ENCODE measurements at regions not wholly inside any gene's neighbourhood (a gene's known extent, or its start where the extent isn't known, plus 50 kb on each side); places are given as distances from the start of the nearest gene placed in this dataset.

- H3K9me3 Mint-ChIP-seq (ENCODE audit: unreplicated experiment): no peaks in the 10 kb centered on the region
- no peak for DNase-seq (ENCODE audit: low spot score)
- H3K4me1 Mint-ChIP-seq (ENCODE audit: unreplicated experiment): peaks cover 2% of the 10 kb centered on the region
- no peaks in the 10 kb centered on the region for H3K36me3 Mint-ChIP-seq (ENCODE audit: low read depth, unreplicated experiment)
- no peak overlapping the region for H3K4me3 Mint-ChIP-seq (ENCODE audit: unreplicated experiment)
- H3K27me3 Mint-ChIP-seq (ENCODE audit: unreplicated experiment): no peaks in the 10 kb centered on the region
- no peak overlapping the region for H3K27ac Mint-ChIP-seq (ENCODE audit: unreplicated experiment)
- TF ChIP-seq, protein P1, sequence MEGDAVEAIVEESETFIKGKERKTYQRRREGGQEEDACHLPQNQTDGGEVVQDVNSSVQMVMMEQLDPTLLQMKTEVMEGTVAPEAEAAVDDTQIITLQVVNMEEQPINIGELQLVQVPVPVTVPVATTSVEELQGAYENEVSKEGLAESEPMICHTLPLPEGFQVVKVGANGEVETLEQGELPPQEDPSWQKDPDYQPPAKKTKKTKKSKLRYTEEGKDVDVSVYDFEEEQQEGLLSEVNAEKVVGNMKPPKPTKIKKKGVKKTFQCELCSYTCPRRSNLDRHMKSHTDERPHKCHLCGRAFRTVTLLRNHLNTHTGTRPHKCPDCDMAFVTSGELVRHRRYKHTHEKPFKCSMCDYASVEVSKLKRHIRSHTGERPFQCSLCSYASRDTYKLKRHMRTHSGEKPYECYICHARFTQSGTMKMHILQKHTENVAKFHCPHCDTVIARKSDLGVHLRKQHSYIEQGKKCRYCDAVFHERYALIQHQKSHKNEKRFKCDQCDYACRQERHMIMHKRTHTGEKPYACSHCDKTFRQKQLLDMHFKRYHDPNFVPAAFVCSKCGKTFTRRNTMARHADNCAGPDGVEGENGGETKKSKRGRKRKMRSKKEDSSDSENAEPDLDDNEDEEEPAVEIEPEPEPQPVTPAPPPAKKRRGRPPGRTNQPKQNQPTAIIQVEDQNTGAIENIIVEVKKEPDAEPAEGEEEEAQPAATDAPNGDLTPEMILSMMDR (IDR thresholded peaks at IDR 0.05; ENCODE audit: unreplicated experiment): no peak
These were observed 117.3 kb downstream of the RHOU start for GRCh38 chr1:228852511-228853088.

DNA sequence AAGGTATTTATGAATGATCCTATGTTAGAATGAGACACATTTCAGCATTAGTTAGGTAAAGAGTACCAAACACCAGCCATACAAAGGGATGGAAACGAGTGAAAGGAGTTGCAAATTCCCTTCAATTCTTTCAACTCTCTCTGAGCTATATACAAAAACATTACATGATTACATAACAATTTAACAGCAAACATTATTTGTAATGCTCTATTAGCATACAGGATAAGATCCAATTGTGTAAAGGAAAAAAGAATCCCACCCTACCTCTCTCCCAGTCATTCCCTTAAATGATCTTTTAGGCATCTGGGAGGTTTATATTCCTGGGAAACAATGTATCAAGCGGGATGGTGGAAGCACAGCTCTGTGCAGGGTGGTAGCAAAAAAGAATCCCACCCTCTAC lies 117.9 kb downstream of the RHOU start:
- Mint-ChIP-seq H3K4me1 (ENCODE audit: unreplicated experiment) (peaks cover 2% of the 10 kb centered on the region), H3K36me3 (ENCODE audit: low read depth, unreplicated experiment) (no peaks in the 10 kb centered on the region), H3K9me3 (ENCODE audit: unreplicated experiment) (no peaks in the 10 kb centered on the region), H3K27ac (ENCODE audit: unreplicated experiment) (no peak overlapping the region), H3K27me3 (ENCODE audit: unreplicated experiment) (no peaks in the 10 kb centered on the region), H3K4me3 (ENCODE audit: unreplicated experiment) (no peak overlapping the region)
- TF ChIP-seq, protein P1 (IDR thresholded peaks at IDR 0.05; ENCODE audit: unreplicated experiment): no peak
- no peak for DNase-seq (ENCODE audit: low spot score)

- H3K27me3 Mint-ChIP-seq (ENCODE audit: unreplicated experiment): no peaks in the 10 kb centered on the region
- DNase-seq (ENCODE audit: low spot score): no peak
- no peak overlapping the region for H3K4me3 Mint-ChIP-seq (ENCODE audit: unreplicated experiment)
- peaks cover 2% of the 10 kb centered on the region for H3K4me1 Mint-ChIP-seq (ENCODE audit: unreplicated experiment)
- TF ChIP-seq, protein P1 (IDR thresholded peaks at IDR 0.05; ENCODE audit: unreplicated experiment): no peak
- H3K36me3 Mint-ChIP-seq (ENCODE audit: low read depth, unreplicated experiment): no peaks in the 10 kb centered on the region
- H3K9me3 Mint-ChIP-seq (ENCODE audit: unreplicated experiment): no peaks in the 10 kb centered on the region
- H3K27ac Mint-ChIP-seq (ENCODE audit: unreplicated experiment): no peak overlapping the region
These were observed 118.4 kb downstream of the RHOU start for GRCh38 chr1:228853637-228854036.

GRCh38 chr1:228854907-228855306 lies 119.6 kb downstream of the RHOU start:
- H3K27me3 Mint-ChIP-seq (ENCODE audit: unreplicated experiment): no peaks in the 10 kb centered on the region
- TF ChIP-seq, protein P1 (IDR thresholded peaks at IDR 0.05; ENCODE audit: unreplicated experiment): no peak
- H3K4me1 Mint-ChIP-seq (ENCODE audit: unreplicated experiment): no peaks in the 10 kb centered on the region
- no peak for DNase-seq (ENCODE audit: low spot score)
- H3K36me3 Mint-ChIP-seq (ENCODE audit: low read depth, unreplicated experiment): no peaks in the 10 kb centered on the region
- H3K27ac Mint-ChIP-seq (ENCODE audit: unreplicated experiment): no peak overlapping the region
- H3K9me3 Mint-ChIP-seq (ENCODE audit: unreplicated experiment): no peaks in the 10 kb centered on the region
- no peak overlapping the region for H3K4me3 Mint-ChIP-seq (ENCODE audit: unreplicated experiment)

DNA sequence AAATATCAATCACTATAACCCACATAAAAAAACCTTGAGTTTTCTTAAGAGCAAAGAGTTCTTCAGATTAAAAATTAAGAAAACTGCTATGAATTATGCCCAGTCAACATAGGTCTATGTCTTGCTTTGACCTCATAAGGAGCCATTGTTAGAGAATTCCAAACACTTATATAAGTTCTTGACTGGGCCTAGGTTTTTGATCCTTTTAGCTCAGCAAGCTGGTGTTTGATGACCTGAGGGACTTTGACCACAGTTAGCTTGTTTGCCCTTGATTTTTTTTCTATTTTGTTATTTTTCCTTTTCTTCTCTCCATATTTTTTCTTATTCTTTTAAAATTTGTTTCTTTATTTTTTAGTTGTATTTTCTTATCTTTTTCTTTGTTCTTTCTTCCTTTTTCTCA lies 122.3 kb downstream of the RHOU start:
- H3K9me3 Mint-ChIP-seq (ENCODE audit: unreplicated experiment): no peaks in the 10 kb centered on the region
- no peaks in the 10 kb centered on the region for H3K4me1 Mint-ChIP-seq (ENCODE audit: unreplicated experiment)
- H3K36me3 Mint-ChIP-seq (ENCODE audit: low read depth, unreplicated experiment): no peaks in the 10 kb centered on the region
- no peak overlapping the region for H3K27ac Mint-ChIP-seq (ENCODE audit: unreplicated experiment)
- H3K27me3 Mint-ChIP-seq (ENCODE audit: unreplicated experiment): no peaks in the 10 kb centered on the region
- no peak overlapping the region for H3K4me3 Mint-ChIP-seq (ENCODE audit: unreplicated experiment)
- DNase-seq (ENCODE audit: low spot score): no peak
- TF ChIP-seq, protein P1 (IDR thresholded peaks at IDR 0.05; ENCODE audit: unreplicated experiment): no peak

All from endothelial cell (in vitro differentiated cells).